GM21360 (cell line): ENCODE measurements at regions not wholly inside any gene's neighbourhood (a gene's known extent, or its start where the extent isn't known, plus 50 kb on each side); places are given as distances from the start of the nearest gene placed in this dataset.
A peak's percentile ranks its signal among the peaks of the same experiment; 100 is the strongest.
"Not testable (repeated sequence)": the region's sequence is repeated elsewhere in the genome, so short reads cannot be mapped to it uniquely, and the experiment has no call there.

Experiments
- ATAC-seq: cut with Tn5 transposase; IDR thresholded peaks from one replicate; pipeline ENCODE4 v1.9.1; 2021; ENCODE audit warnings: mild to moderate bottlenecking, moderate library complexity; ENCODE audit not compliant: unreplicated experiment

DNA sequence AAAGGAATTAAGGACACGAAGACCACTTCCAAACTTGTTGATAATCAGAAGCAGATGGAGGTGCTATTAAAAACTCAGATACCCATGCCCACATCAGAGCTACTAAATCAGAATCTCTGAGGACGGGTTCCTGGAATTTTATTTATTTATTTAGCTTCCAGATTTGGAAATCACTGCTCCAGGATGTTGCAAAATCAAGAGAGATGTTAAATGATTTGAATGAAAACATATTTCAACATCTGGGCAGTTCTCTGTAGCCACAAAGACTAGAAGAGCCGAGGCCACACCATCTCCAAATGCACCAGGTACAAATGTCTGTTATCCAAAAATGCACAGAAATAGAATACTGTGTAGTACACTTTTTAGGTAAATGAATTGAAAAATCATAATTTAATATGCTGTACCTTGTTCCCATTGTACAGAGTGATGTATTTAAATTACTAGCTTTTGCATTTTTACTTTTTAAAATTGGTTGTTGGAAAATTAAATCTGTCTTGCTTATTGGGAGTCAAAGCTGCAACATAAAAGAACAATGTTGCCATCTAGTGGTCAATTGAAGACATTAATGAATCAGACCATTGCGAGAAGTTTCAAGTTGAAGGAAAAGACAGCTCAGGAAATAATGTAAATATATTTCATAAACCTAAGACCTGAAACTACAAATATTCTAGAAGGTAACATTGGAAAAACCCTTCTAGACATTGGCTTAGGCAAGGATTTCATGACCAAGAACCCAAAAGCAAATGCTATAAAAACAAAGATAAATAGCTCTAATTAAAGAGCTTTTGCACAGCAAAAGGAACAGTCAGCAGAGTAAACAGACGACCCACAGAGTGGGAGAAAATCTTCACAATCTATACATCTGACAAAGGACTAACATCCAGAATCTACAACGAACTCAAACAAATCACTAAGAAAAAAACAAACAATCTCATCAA, 151.3 kb upstream of the TTC29 start:
- peak; percentile 66 for ATAC-seq

DNA sequence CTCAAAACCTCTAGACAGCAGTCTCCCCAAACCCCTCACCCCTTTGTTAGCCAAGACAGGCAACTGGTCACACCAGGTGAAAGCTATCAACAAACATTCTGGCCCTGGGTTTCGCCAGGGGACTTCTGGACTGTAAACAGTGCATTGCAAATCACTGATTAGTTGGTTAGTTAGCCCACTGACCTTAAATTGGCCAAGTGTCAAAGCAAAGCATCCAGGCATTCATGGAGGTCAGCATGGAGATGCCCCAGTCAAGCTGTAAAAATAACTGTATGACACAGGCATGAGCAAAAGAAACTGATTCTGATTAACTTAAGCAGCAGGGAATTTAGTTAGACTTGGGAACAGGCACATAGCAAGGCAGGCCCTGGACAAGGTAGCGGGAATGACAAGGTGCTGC, 156.0 kb upstream of the TTC29 start:
- no peak for ATAC-seq

DNA sequence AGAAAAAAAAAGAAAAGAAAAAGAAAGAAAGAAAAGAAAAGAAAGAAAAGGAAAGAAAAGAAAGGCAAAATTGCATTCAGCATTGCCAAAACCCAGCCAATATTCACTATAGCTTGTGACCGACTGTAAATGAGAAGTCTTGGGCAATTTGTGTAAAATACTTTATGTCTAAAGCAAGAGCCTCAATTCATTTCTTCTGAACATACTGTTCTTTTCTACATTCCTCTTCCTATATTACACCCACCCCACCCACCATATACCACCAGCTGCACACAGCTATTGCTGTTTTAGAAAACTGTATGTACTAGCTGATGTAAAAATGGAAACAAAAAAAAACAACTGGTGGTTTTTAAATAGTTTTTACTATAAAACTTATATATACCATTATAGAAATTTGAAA, 156.9 kb upstream of the TTC29 start:
- ATAC-seq = no peak

GRCh38 chr4:147103403-147103946, 157.8 kb upstream of the TTC29 start:
- ATAC-seq = no peak

GRCh38 chr4:147104768-147105167, 159.1 kb upstream of the TTC29 start:
- ATAC-seq = no peak

DNA sequence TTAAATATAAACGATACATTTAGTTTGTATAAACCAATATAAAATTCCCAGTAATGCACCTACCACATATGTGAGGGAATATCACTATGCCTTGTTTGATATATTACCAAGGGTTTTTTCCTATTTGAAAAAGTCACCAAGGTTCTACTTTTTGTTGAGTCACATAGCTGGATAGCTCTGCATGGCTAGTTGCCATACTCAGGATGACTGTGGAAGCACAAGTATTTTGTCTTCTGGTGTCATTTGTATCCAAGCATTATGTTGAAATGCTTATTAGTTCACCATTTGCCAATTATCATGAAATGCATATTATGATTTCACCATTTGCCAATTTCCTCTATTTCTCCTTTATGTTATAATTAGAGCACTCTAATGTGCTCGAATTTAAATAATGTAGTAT, 162.7 kb upstream of the TTC29 start:
- ATAC-seq = no peak

- no peak for ATAC-seq
These were observed 164.1 kb upstream of the TTC29 start for GRCh38 chr4:147109800-147110199.

DNA sequence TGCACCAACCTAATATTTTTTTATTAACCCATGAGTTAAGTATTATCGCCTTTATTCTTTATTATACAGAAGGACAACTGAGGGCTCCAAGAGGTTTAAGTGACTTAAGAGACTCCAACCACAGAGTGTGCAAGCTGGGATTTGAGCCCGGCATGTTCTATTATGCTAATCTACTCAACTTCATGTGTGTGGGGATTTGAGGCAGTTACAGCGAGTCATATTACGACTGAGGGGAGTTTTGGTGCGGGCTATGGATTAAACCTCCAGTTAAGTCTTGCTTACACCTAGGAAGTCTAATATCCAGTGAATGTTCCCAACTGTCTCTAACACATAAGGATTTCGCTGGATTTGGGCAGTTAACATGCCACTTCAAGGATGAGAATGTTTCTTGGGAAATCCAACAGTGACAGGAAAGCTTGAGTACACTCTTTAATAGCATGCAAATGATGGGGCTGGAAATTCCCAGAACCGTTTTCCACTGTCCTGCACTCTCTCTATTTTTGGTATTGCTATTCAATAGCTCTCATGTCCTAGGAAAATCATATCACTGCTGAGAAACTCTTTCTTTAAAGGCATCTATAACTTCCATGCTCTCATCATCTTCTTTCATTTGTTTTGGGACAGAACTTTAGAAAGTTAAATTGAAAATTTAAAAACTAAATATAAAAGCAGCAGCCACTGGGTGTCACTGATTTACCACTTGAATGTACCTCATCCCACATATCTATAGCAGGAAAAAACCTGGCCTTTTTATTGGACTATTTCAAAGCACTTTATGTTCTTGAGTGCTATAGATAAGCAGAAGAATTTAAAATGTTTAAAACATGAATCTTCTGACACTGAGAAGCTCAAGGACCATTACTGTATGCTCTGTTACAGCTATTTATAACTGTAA, 165.1 kb upstream of the TTC29 start:
- no peak for ATAC-seq

DNA sequence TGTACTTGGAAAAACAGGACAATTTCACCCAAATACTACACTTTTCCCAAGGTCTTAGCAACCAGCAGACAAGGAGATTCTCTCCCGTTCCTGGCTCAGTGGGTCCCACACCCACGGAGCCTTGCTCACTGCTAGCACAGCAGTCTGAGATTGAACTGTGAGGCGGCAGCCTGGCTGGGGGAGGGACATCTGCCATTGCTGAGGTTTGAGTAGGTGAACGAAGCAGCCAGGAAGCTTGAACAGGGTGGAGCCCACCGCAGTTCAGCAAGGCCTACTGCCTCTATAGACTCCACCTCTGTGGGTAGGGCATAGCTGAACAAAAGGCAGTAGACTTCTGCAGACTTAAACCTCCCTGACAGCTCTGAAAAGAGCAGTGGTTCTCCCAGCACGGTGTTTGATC, 166.5 kb upstream of the TTC29 start:
- ATAC-seq = not testable (repeated sequence)

DNA sequence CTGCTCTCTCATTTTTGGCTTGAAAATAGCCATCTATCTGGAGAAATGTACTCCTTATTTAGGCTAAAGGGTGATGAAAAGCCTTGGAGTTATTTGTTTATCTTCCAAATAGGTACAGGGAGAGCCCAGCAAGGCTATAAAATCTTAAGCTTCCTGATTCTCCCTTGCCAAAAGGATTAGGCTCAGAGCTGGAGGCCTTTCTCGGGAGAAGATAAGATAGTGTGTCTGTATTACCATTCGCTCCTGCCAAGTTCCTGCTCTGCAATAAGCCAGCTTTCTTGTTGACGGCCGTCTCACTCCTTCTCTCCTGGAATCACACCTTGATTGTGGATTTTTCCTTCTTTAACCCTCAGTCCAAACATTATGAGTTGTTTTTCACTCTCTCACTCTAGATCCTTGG, 171.8 kb upstream of the TTC29 start:
- ATAC-seq = no peak

DNA sequence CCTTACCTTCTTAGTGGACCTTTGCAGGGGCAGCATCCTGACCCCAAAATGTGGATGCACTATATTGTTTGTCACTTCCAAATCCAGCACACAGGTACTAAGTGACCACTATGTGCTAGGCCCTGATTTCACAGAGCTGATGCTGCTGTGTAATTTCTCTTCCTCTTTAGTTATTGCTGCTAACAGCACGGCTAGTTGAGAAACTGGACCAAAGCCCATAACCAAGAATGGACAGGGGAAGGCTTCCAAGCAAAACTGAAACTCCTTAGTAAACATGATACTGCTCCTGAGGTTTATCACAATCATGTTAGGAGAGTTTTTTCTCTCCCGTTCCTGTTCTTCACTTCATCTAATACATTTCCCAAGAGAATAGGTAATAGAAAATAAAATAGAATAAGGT, 172.9 kb upstream of the TTC29 start:
- no peak for ATAC-seq

GRCh38 chr4:147122685-147123084, 177.0 kb upstream of the TTC29 start:
- ATAC-seq = no peak

DNA sequence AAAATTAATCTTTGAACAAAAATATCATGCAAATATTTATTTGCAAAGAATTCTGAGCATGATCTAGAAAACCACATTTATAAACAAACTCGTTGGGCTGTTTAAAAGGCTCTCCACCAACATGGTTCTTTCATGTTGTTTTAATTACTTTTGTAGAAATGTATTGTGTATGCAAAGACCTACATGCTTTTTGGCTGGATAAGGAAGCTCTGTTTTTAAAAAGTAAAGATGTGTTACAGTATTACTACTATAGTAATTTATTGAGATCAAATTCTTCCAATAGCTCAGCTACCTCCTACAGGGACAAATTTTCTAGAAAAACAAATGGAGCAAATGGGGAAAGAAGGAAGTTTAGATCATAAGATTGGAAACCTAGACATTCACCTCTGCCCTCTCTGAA, 177.5 kb upstream of the TTC29 start:
- no peak for ATAC-seq

- no peak for ATAC-seq
These were observed 183.1 kb upstream of the TTC29 start for GRCh38 chr4:147128787-147129186.

GRCh38 chr4:147129687-147130086, 184.0 kb upstream of the TTC29 start:
- ATAC-seq = no peak

- ATAC-seq = no peak
These were observed 189.0 kb upstream of the TTC29 start for GRCh38 chr4:147134536-147135210.

DNA sequence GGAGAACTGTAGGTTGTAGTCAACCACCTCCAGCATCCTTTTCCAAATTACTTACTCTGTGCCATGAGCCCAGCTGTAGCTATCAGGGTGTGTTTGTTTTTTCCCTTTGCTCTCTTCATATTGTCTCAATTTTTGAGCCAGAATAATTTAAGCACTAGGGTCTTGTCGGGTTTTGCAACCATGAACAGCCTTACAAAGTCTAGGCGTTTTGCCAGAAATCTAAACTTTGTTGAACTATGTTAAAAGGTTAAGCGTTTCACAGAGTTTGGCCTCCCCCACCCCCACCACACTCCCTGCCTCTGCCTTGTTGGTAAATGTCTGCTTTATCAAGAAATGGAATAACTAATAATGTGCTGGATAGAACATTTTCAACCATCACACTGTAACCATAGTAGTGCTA, 190.6 kb upstream of the TTC29 start:
- no peak for ATAC-seq

- no peak for ATAC-seq
These were observed 191.1 kb upstream of the TTC29 start for GRCh38 chr4:147136751-147137150.

DNA sequence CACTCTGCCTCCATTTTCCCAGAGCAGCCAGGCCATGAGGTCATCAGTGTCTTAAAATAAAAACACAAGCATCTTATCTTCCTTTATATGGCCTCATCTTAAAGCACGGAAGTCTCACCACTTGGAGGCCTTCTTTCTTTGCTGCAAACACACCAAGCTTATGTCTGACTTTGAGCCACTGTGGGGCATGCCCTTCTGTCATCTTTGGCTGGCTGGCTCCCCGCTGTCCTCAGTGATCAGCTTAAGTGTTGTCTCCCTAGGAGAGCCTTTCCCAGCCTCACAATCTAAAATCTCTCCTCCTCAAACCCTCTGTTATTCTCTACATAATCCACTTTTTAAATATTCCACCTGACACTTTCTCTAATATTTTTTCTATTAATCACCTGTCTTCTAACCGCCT, 191.6 kb upstream of the TTC29 start:
- ATAC-seq = no peak

- ATAC-seq = no peak
These were observed 192.5 kb upstream of the TTC29 start for GRCh38 chr4:147138171-147138570.
